Right lobe of liver (tissue), 4 donors: ENCODE measurements at regions not wholly inside any gene's neighbourhood (a gene's known extent, or its start where the extent isn't known, plus 50 kb on each side); places are given as distances from the start of the nearest gene placed in this dataset.

Experiments used
- CTCF ChIP-seq, 4 donors: fragments of 200-600 bp in 3 of 4; fragments of 450-650 bp in 1 of 4; IDR thresholded peaks; one replicate each; pipeline versions ENCODE4 v1.5.1 to v1.8.0; 2016 to 2022; ENCODE audit warnings: antibody characterized with exemption in 4 of 4, mild to moderate bottlenecking in 2 of 4
- POLR2A ChIP-seq: fragments of 450-650 bp; IDR thresholded peaks from one replicate; pipeline ENCODE4 v1.6.1; 2017; ENCODE audit warnings: antibody characterized with exemption, mild to moderate bottlenecking
- donor health status: DM: no; HTN: no; CAD: no.
- donor health status: DM: no; HTN: no; CAD: no.
- donor health status: DM: no; HTN: yes; CAD: no.

- TF ChIP-seq POLR2A: no peak
- TF ChIP-seq CTCF (IDR thresholded peaks at IDR 0.05): no peak
Measured at GRCh38 chr13:59279028-59279427, 884.7 kb downstream of the DIAPH3 start.
